ENCODE measurements at regions not wholly inside any gene's neighbourhood (a gene's known extent, or its start where the extent isn't known, plus 50 kb on each side); places are given as distances from the start of the nearest gene placed in this dataset.

GRCh38 chr21:28186604-28187003, 806.1 kb downstream of the LTN1 start:
- TF ChIP-seq, protein P1, sequence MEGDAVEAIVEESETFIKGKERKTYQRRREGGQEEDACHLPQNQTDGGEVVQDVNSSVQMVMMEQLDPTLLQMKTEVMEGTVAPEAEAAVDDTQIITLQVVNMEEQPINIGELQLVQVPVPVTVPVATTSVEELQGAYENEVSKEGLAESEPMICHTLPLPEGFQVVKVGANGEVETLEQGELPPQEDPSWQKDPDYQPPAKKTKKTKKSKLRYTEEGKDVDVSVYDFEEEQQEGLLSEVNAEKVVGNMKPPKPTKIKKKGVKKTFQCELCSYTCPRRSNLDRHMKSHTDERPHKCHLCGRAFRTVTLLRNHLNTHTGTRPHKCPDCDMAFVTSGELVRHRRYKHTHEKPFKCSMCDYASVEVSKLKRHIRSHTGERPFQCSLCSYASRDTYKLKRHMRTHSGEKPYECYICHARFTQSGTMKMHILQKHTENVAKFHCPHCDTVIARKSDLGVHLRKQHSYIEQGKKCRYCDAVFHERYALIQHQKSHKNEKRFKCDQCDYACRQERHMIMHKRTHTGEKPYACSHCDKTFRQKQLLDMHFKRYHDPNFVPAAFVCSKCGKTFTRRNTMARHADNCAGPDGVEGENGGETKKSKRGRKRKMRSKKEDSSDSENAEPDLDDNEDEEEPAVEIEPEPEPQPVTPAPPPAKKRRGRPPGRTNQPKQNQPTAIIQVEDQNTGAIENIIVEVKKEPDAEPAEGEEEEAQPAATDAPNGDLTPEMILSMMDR (IDR thresholded peaks at IDR 0.05): no peak
- TF ChIP-seq EZH2 (IDR thresholded peaks at IDR 0.05; ENCODE audit: borderline replicate concordance, insufficient read depth, low read depth, low read length, poor library complexity, severe bottlenecking): no peak
